D341Med (cell line): ENCODE measurements at regions not wholly inside any gene's neighbourhood (a gene's known extent, or its start where the extent isn't known, plus 50 kb on each side); places are given as distances from the start of the nearest gene placed in this dataset.
"Not testable (repeated sequence)": the region's sequence is repeated elsewhere in the genome, so short reads cannot be mapped to it uniquely, and the experiment has no call there.

ENCODE experiments used
- DNase-seq: peaks from one replicate; pipeline ENCODE4 v3.0.0; 2012; ENCODE audit warnings: low spot score

GRCh38 chr18:66280470-66280869 is 323.4 kb downstream of the CDH19 start:
- no peak for DNase-seq

GRCh38 chr18:66271962-66272361 is 331.9 kb downstream of the CDH19 start:
- DNase-seq = no peak

GRCh38 chr18:66264130-66264529 is 339.8 kb downstream of the CDH19 start:
- DNase-seq = no peak

DNA sequence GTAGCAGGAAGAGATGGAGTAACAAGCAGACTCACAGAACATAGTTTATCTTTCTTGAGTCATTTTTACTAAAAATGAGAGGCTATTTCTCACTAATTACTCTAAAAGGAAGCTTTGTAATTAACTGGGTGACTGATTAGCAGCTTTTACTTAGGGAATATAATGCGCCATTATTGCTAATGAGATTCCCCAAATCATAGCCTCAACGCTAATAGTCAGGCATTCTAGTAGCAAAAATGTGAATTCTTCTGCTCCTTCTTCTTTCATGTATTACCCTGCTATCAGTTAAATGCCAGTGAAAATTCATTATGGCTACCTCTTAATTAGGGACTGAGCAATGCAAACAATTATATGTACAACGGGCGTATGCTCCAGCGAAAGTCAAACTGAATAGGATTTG is 349.8 kb downstream of the CDH19 start:
- DNase-seq = no peak

DNA sequence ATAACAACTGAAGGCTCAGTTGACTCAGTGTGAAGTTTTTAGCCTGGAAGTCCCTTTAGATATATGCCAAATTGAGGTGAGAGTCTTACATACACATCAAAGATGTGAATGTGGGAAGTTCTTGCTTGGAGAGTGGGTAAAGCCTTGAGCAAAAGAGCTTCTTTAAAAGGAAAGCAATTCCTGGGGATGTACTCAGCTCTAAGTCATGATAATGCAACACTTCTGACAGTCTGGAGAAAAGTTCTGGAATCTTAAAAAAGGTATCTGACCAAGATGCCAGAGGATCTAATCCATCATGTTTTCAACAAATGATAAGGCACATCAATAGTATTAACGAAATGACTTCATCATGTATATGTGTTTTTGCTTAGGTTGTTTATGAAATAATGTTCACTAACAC is 351.2 kb downstream of the CDH19 start:
- DNase-seq = no peak

- no peak for DNase-seq
Measured at GRCh38 chr18:66235206-66235605, 368.7 kb downstream of the CDH19 start.

GRCh38 chr18:66226782-66227181 is 377.1 kb downstream of the CDH19 start:
- DNase-seq = no peak

GRCh38 chr18:66223317-66223716 is 380.6 kb downstream of the CDH19 start:
- not testable (repeated sequence) for DNase-seq

DNA sequence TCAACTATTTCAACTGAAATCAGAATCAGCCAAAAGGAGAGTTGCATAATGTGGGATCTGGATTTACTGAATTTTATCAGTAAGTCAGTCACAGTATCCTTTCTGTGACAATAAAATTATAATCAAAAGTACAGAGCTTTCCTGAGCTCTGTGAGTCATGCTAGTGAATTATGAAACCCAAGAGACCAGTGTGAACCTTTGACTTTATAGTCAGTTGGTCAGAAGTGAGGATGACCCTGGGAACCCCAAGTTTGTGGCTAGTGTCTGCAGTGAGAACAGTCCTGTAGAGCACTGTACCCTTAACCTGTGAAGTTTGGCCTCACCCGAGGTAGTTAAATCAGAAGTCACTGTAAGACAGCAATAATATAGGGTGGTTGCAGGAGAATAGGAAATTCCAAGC is 381.7 kb downstream of the CDH19 start:
- DNase-seq = no peak

DNA sequence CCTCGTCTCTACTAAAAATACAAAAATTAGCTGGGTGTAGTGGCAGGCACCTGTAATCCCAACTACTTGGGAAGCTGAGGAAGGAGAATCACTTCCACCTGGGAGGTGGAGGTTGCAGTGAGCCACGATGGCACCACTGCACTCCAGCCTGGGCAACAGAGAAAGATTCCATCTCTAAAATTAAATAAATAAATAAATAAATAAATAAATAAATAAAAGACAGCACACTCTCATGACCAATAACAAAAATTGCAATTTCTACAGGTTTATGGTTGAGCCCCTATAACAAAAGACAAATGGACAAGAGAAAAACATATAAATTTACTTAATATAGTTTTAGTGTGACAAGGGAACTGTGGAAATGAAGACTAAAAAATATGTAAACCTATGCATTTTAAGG is 384.1 kb downstream of the CDH19 start:
- DNase-seq = no peak

DNA sequence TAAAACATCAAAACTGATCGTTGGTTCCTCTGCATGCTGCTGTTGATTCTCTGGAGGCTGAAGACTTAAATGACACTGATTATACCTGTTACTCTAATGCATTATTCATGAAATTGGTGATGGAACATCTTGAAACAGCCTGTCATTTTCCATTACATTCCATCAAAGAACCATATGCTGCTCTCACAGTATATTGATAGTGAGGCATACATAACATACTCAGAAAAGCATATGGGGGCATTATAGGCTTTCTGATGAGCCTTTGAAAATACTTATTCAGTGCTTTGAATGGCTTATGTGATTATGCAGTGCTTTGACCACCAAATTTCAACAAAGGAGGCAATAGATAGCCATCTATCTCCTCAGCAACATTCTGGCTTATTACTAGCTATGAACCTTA is 392.1 kb downstream of the CDH19 start:
- DNase-seq = no peak

DNA sequence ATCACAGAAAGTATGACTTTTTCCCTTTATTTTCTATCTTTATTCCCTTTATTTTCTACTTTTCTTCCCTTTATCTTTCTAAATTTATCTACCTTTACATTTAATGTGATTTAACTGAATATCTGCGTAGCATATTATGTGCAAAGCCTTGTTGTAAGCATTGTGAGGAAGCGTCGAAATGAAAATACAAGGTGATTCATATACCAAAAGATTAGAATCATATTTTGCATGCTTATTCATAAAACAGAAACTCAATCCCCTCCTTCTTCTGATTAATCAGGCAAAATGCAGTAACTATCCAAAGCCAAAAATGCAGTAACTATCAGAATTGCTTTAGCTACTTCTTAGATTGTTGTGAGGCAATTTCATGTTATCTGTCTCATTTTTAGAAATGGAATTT is 393.0 kb downstream of the CDH19 start:
- DNase-seq = no peak

DNA sequence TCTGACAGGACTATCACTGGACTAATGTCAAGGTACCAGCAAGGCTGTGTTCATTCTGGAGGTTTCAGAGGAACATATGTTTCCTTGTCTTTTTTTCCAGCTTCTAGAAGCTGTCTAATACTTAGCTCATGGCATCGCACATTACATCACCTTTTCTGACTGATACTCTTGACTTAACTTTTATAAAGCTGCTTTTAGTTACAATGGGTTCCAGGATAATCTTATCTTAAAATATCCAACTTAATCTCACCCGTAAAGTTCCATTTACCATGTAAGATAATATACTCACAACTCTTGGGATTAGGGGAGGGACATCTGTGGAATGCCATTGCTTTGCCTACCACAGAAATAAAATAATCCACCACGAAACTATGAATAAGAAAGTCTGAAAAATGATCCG is 394.2 kb downstream of the CDH19 start:
- no peak for DNase-seq

DNA sequence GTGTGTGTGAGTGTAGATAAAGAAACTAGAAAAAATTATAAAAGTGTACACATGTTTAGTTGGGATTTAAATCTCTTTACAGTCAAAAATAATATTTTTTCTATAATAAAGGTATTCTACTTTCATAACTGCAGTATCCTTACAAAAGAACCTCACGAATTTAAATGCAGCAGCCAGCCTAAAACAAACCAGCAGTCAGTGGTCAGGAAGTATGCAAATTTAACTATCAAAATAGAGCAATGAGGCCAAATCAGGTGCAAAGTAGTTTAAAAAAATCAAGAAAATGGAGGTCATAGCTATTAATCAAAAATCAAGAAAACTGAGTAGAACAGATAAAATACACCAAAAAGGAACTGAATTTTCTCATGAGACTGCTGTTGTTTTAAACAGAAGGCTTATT is 407.1 kb downstream of the CDH19 start:
- DNase-seq = no peak

GRCh38 chr18:66193938-66194337 is 410.0 kb downstream of the CDH19 start:
- DNase-seq = no peak

DNA sequence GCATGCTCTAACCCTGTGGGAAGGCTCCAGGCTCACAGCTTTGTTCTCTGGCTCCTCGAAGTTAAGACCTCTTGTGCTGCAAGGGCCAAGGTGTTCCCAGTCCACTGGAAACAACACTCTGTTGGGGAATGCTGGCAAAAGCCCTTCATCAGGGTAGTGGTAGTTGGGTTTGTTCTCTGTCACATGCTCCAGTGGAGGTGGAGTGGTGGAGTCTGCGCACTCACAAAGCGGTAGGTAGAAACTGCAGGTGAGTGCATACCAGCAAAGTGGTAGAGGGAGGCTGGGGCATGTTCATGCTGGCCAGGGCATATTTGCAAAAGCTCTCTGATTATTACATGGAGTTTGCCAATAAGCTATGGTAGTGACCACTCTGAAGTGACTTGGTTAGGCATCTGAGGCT is 410.5 kb downstream of the CDH19 start:
- no peak for DNase-seq

DNA sequence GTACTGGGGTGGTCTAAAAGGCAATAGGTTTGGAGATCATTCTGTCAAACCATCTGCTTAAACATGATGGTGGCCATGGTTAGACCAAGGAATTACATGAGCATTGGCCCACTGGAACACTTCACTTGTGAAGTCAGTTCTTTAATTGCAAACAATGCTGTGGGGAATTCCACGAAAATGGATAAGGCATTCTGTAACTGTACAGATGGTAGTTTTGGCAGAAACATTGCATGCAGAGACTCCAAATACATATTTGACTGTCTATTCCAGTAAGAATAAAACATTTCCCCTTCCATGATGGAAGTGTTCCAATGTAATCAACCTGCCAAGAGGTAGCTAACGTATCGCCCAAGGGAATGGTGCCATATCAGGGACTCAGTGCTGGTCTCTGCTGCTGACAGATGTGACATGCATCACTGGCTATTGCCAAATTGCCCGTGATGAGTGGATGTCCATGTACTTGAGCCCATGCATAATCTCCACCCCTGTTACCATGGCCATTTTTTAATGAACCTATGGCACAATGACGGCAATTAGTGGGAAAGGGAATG is 417.9 kb downstream of the CDH7 start:
- no peak for DNase-seq

DNA sequence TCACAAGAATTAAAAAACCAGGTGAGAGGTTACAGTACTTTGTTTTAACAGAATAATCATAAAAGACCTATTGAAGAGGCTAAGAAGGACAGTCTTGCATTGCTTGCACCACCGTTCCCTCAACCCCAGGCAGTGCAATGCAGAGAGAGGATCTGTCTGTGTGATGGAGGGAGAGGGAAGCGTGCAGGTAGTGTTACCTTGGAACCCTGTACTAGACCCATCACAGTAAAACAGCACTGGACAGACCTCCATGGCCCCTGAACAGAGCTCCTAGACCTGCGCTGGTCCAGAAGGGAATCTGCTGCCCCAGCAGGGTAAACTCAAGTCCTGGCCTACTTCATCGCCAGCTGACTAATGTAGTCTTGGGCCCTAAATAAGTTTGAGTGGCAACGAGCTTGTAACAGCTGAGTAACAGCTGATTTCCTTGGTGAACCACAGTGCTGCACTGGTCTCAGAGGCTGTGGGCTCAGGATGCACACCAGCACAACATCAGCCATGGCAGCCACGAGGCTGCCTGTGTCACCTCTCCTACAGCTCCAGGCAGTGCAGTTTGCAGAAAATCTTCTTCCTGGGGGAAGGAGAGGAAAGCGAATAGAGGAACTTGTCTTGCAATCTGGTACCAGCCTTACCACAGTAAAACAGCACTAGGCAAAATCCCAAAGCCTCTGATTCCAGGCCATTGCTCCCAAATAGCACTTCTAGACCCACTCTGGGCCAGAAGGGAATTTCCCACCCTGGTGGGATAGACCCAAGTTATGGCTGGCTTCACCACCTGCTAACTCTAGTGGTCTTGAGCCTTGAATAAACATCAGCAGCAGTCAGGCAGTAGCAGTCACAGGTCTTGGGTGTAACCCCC is 417.2 kb downstream of the CDH7 start:
- DNase-seq = no peak

- no peak for DNase-seq
Measured at GRCh38 chr18:66160007-66160406, 409.2 kb downstream of the CDH7 start.

- no peak for DNase-seq
Measured at GRCh38 chr18:66159451-66159850, 408.6 kb downstream of the CDH7 start.

- no peak for DNase-seq
Measured at GRCh38 chr18:66156946-66157687, 406.3 kb downstream of the CDH7 start.

GRCh38 chr18:66150650-66151049 is 399.8 kb downstream of the CDH7 start:
- DNase-seq = no peak

GRCh38 chr18:66143029-66143428 is 392.2 kb downstream of the CDH7 start:
- no peak for DNase-seq
